ENCODE measurements at regions not wholly inside any gene's neighbourhood (a gene's known extent, or its start where the extent isn't known, plus 50 kb on each side); places are given as distances from the start of the nearest gene placed in this dataset.

GRCh38 chr6:44666324-44666723, 278.8 kb downstream of the CDC5L start:
- no peaks in the 10 kb centered on the region for H4K20me1 ChIP-seq (ENCODE audit: insufficient read depth)
- POLR2A ChIA-PET = no interaction called here
- no peak overlapping the region for H3K4me3 ChIP-seq (ENCODE audit: low read depth in 2 of 2, low read length in 1 of 2)
- 85% methylated on average over 3 of the region's 3 CpGs for WGBS (ENCODE audit: low lambda C conversion rate)
- H3K27me3 ChIP-seq (ENCODE audit: insufficient read depth) = no peaks in the 10 kb centered on the region
- H3K27ac ChIP-seq (ENCODE audit: low read depth in 2 of 2, low read length in 1 of 2) = peak overlapping the region; percentile 71 to 78; a peak in 3 of 4 replicates
- H3K36me3 ChIP-seq (replicated peaks in 1 of 2; ENCODE audit: control insufficient read depth in 1 of 2, insufficient read depth in 2 of 2, low read length in 1 of 2) = no peaks in the 10 kb centered on the region
- H3K79me2 ChIP-seq (ENCODE audit: insufficient read depth) = no peaks in the 10 kb centered on the region
- TF ChIP-seq NFIC (IDR thresholded peaks at IDR 0.05; ENCODE audit: borderline replicate concordance) = no peak
- TF ChIP-seq RAD21 (IDR thresholded peaks at IDR 0.05; ENCODE audit: low read length) = no peak
- no peak for TF ChIP-seq TEAD4 (IDR thresholded peaks at IDR 0.05; ENCODE audit: borderline replicate concordance, insufficient read depth)
- TF ChIP-seq RCOR1 (IDR thresholded peaks at IDR 0.05; ENCODE audit: low read length) = no peak
- TF ChIP-seq FOXM1 (IDR thresholded peaks at IDR 0.05; ENCODE audit: low read depth) = no peak
- no peak for TF ChIP-seq GABPA (IDR thresholded peaks at IDR 0.05; ENCODE audit: low read depth)
- TF ChIP-seq, protein P1, sequence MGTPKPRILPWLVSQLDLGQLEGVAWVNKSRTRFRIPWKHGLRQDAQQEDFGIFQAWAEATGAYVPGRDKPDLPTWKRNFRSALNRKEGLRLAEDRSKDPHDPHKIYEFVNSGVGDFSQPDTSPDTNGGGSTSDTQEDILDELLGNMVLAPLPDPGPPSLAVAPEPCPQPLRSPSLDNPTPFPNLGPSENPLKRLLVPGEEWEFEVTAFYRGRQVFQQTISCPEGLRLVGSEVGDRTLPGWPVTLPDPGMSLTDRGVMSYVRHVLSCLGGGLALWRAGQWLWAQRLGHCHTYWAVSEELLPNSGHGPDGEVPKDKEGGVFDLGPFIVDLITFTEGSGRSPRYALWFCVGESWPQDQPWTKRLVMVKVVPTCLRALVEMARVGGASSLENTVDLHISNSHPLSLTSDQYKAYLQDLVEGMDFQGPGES (IDR thresholded peaks at IDR 0.05; ENCODE audit: low read depth, low read length) = no peak
- no peak for TF ChIP-seq YY1 (IDR thresholded peaks at IDR 0.05; ENCODE audit: low read depth)
- TF ChIP-seq TAF1 (IDR thresholded peaks at IDR 0.05; ENCODE audit: borderline replicate concordance, low read depth, low read length) = no peak
- CTCF ChIA-PET = interaction anchor here (1.1 to 6.4 kb wide), 2 partner anchors 12 to 1048 kb away, joined by 3 to 39 read pairs; no protein-coding TSS in a partner anchor
- peak overlapping the region; percentile 33; the same call in 1 of the 2 replicates for H3K9ac ChIP-seq
- peak overlapping the region; percentile 60 for H3K4me2 ChIP-seq
- H3F3A ChIP-seq (replicated peaks; ENCODE audit: insufficient read depth) = peaks cover 19% of the 10 kb centered on the region
- H3K4me1 ChIP-seq (ENCODE audit: control insufficient read depth in 1 of 2, insufficient read depth in 2 of 2, low read depth in 1 of 2, low read length in 1 of 2) = peaks cover 42 to 65% of the 10 kb centered on the region in 2 experiments
- DNase-seq = no peak
- H3K9me2 ChIP-seq = no peaks in the 10 kb centered on the region
- H2AFZ ChIP-seq (ENCODE audit: low read depth) = no peak overlapping the region
- H3K9me3 ChIP-seq = no peaks in the 10 kb centered on the region

GRCh38 chr6:44667226-44667625, 279.7 kb downstream of the CDC5L start:
- Histone ChIP-seq H3K79me2 (ENCODE audit: insufficient read depth) (no peaks in the 10 kb centered on the region), H3K4me1 (ENCODE audit: control insufficient read depth in 1 of 2, insufficient read depth in 2 of 2, low read depth in 1 of 2, low read length in 1 of 2) (peaks cover 40 to 57% of the 10 kb centered on the region in 2 experiments), H4K20me1 (ENCODE audit: insufficient read depth) (no peaks in the 10 kb centered on the region), H3F3A (replicated peaks; ENCODE audit: insufficient read depth) (peaks cover 11% of the 10 kb centered on the region), H3K4me2 (peak overlapping the region; percentile 60), H3K9me3 (no peaks in the 10 kb centered on the region), H3K27me3 (ENCODE audit: insufficient read depth) (no peaks in the 10 kb centered on the region), H2AFZ (ENCODE audit: low read depth) (no peak overlapping the region), H3K4me3 (ENCODE audit: low read depth in 2 of 2, low read length in 1 of 2) (no peak overlapping the region), H3K27ac (ENCODE audit: low read depth in 2 of 2, low read length in 1 of 2) (peak overlapping the region; percentile 78 to 86; a peak in 3 of 4 replicates), H3K36me3 (replicated peaks in 1 of 2; ENCODE audit: control insufficient read depth in 1 of 2, insufficient read depth in 2 of 2, low read length in 1 of 2) (no peaks in the 10 kb centered on the region), H3K9ac (peak overlapping the region; percentile 33; the same call in 1 of the 2 replicates), H3K9me2 (no peaks in the 10 kb centered on the region)
- ChIA-PET POLR2A (no interaction called here), CTCF (interaction anchor here (6.4 kb wide), 1 partner anchor 13 kb away, joined by 39 read pairs; no protein-coding TSS in a partner anchor)
- DNase-seq = no peak
- 13% methylated on average over 3 of the region's 3 CpGs for WGBS (ENCODE audit: low lambda C conversion rate)
- TF ChIP-seq SMC3 (IDR thresholded peaks at IDR 0.05; ENCODE audit: low read depth, low read length) = no peak
- peak; percentile 92 for TF ChIP-seq PBX3 (IDR thresholded peaks at IDR 0.05)
- TF ChIP-seq FOXJ3 (CRISPR knock-in tag; IDR thresholded peaks at IDR 0.05) = no peak
- peak; percentile 47; the same call in 1 of the 2 replicates for TF ChIP-seq REST (IDR thresholded peaks at IDR 0.05; ENCODE audit: low read depth, low read length)
- TF ChIP-seq RXRA (IDR thresholded peaks at IDR 0.05; ENCODE audit: borderline replicate concordance, low read depth) = peak; percentile 93
- TF ChIP-seq GABPA (IDR thresholded peaks at IDR 0.05; ENCODE audit: low read depth) = no peak
- peak; percentile 85 for TF ChIP-seq POLR2AphosphoS5 (IDR thresholded peaks at IDR 0.05; ENCODE audit: low read depth, low read length)
- TF ChIP-seq ZBTB33 (IDR thresholded peaks at IDR 0.05; ENCODE audit: borderline replicate concordance, low read depth) = peak; percentile 81; the same call in 1 of the 2 replicates
- no peak for TF ChIP-seq EZH2phosphoT487 (IDR thresholded peaks at IDR 0.05; ENCODE audit: borderline replicate concordance, low read depth)
- peak; percentile 26; the same call in 1 of the 2 replicates for TF ChIP-seq TAF1 (IDR thresholded peaks at IDR 0.05; ENCODE audit: borderline replicate concordance, low read depth, low read length)
- TF ChIP-seq EP300 (IDR thresholded peaks at IDR 0.05; ENCODE audit: borderline replicate concordance in 1 of 2, low read depth in 1 of 2, low read length in 1 of 2) = peak; percentile 64 to 98
- peak; percentile 98 for TF ChIP-seq TCF12 (IDR thresholded peaks at IDR 0.05)
- TF ChIP-seq TEAD4 (IDR thresholded peaks at IDR 0.05; ENCODE audit: borderline replicate concordance, insufficient read depth) = peak; percentile 99
- TF ChIP-seq NFIC (IDR thresholded peaks at IDR 0.05; ENCODE audit: borderline replicate concordance) = peak; percentile 87
- TF ChIP-seq SIN3A (IDR thresholded peaks at IDR 0.05; ENCODE audit: borderline replicate concordance, low read depth, low read length) = peak; percentile 81; the same call in 1 of the 2 replicates

All from SK-N-SH (cell line).